ENCODE measurements at regions not wholly inside any gene's neighbourhood (a gene's known extent, or its start where the extent isn't known, plus 50 kb on each side); places are given as distances from the start of the nearest gene placed in this dataset.

DNA sequence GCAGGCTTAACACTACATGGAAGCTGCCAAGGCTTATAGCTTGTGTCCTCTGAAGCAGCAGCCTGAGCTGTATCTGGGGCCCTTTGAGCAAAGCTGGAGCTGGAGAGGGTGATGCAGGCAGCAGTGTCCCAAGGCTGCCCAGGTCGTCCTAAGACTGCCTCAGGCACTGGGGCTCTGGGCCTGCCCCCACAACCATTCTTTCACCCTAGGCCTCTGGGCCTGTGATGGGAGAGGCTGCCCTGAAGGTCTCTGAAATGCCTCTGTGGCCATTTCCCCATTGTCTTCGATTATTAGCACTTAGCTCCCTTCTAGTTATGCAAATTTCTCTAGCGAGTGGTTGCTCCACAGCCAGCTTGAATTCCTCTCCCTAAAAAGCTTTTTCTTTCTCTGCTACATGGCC lies 142.0 kb downstream of the LRIG2 start:
- TF ChIP-seq IRF2 (CRISPR knock-in tag; IDR thresholded peaks at IDR 0.05; ENCODE audit: borderline replicate concordance, low read depth) (no peak), ELF4 (CRISPR knock-in tag; IDR thresholded peaks at IDR 0.05; ENCODE audit: low read depth) (no peak)
- TF ChIP-seq, protein P1, sequence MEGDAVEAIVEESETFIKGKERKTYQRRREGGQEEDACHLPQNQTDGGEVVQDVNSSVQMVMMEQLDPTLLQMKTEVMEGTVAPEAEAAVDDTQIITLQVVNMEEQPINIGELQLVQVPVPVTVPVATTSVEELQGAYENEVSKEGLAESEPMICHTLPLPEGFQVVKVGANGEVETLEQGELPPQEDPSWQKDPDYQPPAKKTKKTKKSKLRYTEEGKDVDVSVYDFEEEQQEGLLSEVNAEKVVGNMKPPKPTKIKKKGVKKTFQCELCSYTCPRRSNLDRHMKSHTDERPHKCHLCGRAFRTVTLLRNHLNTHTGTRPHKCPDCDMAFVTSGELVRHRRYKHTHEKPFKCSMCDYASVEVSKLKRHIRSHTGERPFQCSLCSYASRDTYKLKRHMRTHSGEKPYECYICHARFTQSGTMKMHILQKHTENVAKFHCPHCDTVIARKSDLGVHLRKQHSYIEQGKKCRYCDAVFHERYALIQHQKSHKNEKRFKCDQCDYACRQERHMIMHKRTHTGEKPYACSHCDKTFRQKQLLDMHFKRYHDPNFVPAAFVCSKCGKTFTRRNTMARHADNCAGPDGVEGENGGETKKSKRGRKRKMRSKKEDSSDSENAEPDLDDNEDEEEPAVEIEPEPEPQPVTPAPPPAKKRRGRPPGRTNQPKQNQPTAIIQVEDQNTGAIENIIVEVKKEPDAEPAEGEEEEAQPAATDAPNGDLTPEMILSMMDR (IDR thresholded peaks at IDR 0.05): no peak

Data from WTC11 (cell line).